HEK293 (cell line): ENCODE measurements at regions not wholly inside any gene's neighbourhood (a gene's known extent, or its start where the extent isn't known, plus 50 kb on each side); places are given as distances from the start of the nearest gene placed in this dataset.

Experiments
- CTCF ChIA-PET: fragments of 350-600 bp; formaldehyde crosslinking; extraction: SDS; loops from one replicate; lab custom pipeline; 2021; ENCODE audit warnings: antibody characterized with exemption; lab: Yijun Ruan, JAX
- POLR2A ChIA-PET: fragments of 300-600 bp; formaldehyde crosslinking; extraction: SDS; loops from one replicate; lab custom pipeline; 2020; ENCODE audit warnings: antibody characterized with exemption, inconsistent platforms; lab: Yijun Ruan, JAX
- H3K27ac ChIP-seq: fragments of 200-500 bp; sonication (Bioruptor generic); 2 replicates; pipeline ENCODE4 v1.5.1; 2014; ENCODE audit warnings: low read depth, low read length, control low read depth, inconsistent platforms; ENCODE audit errors: extremely low read depth
- H3K36me3 ChIP-seq, 2 experiments: fragments of 200-500 bp in 1 of 2; sonication (Bioruptor generic) in 1 of 2; 1 replicate in 1 of 2; 2 replicates in 1 of 2; pipeline ENCODE4 v1.5.1; 2014 to 2017; ENCODE audit warnings: inconsistent platforms in 2 of 2, low read length in 2 of 2; ENCODE audit not compliant: control insufficient read depth in 2 of 2, insufficient read depth in 1 of 2
- H3K4me1 ChIP-seq: fragments of 200-500 bp; sonication (Bioruptor generic); 2 replicates; pipeline ENCODE4 v1.5.1; 2014; ENCODE audit warnings: mild to moderate bottlenecking, low read length, inconsistent platforms; ENCODE audit not compliant: control insufficient read depth, insufficient read depth
- H3K4me3 ChIP-seq: 2 replicates; pipeline ENCODE4 v1.5.1; 2011; ENCODE audit warnings: low read depth, mild to moderate bottlenecking, control low read depth, low read length, moderate library complexity
- H3K9me3 ChIP-seq: fragments of 200-500 bp; sonication (Bioruptor generic); 2 replicates; pipeline ENCODE4 v1.5.1; 2014; ENCODE audit warnings: low read depth, low read length, inconsistent platforms; ENCODE audit not compliant: control insufficient read depth, insufficient read depth
- BCL11A ChIP-seq: fragments of 450-650 bp; formaldehyde crosslinking; IDR thresholded peaks from 2 replicates; pipeline ENCODE4 v1.5.1; 2016; ENCODE audit warnings: low read depth, missing biosample characterization, missing genetic modification characterization
- KLF16 ChIP-seq: fragments of 450-650 bp; formaldehyde crosslinking; IDR thresholded peaks from 2 replicates; pipeline ENCODE4 v1.5.1; 2017; ENCODE audit warnings: missing biosample characterization, missing genetic modification characterization
- SCRT1 ChIP-seq: fragments of 450-650 bp; formaldehyde crosslinking; IDR thresholded peaks from 2 replicates; pipeline ENCODE4 v1.5.1; 2016; ENCODE audit warnings: missing biosample characterization, missing genetic modification characterization, borderline replicate concordance
- SCRT2 ChIP-seq: fragments of 450-650 bp; formaldehyde crosslinking; IDR thresholded peaks from 2 replicates; pipeline ENCODE4 v1.5.1; 2016; ENCODE audit warnings: missing biosample characterization, missing genetic modification characterization
- TRIM28 ChIP-seq: IDR thresholded peaks from 2 replicates; pipeline ENCODE4 v1.6.1; 2011; ENCODE audit warnings: low read length, control low read depth, borderline replicate concordance
- ZBTB48 ChIP-seq: fragments of 450-650 bp; formaldehyde crosslinking; IDR thresholded peaks from 2 replicates; pipeline ENCODE4 v1.5.1; 2016; ENCODE audit warnings: missing biosample characterization, missing genetic modification characterization
- ZBTB8A ChIP-seq: fragments of 450-650 bp; formaldehyde crosslinking; IDR thresholded peaks from 2 replicates; pipeline ENCODE4 v1.5.1; 2016; ENCODE audit warnings: missing biosample characterization, missing genetic modification characterization
- ZFP3 ChIP-seq: fragments of 450-650 bp; formaldehyde crosslinking; IDR thresholded peaks from 2 replicates; pipeline ENCODE4 v1.5.1; 2016; ENCODE audit warnings: low read depth, missing biosample characterization, missing genetic modification characterization
- ZNF10 ChIP-seq: fragments of 450-650 bp; formaldehyde crosslinking; IDR thresholded peaks from 2 replicates; pipeline ENCODE4 v1.5.1; 2017; ENCODE audit warnings: missing biosample characterization, missing genetic modification characterization
- ZNF175 ChIP-seq: fragments of 450-650 bp; formaldehyde crosslinking; IDR thresholded peaks from 2 replicates; pipeline ENCODE4 v1.5.1; 2016; ENCODE audit warnings: missing biosample characterization, missing genetic modification characterization
- ZNF23 ChIP-seq: fragments of 450-650 bp; formaldehyde crosslinking; IDR thresholded peaks from 2 replicates; pipeline ENCODE4 v1.5.1; 2016; ENCODE audit warnings: missing biosample characterization, missing genetic modification characterization, borderline replicate concordance
- ZNF239 ChIP-seq: fragments of 450-650 bp; formaldehyde crosslinking; IDR thresholded peaks from 2 replicates; pipeline ENCODE4 v1.5.1; 2016; ENCODE audit warnings: missing biosample characterization, missing genetic modification characterization
- ZNF266 ChIP-seq: fragments of 450-650 bp; formaldehyde crosslinking; IDR thresholded peaks from 2 replicates; pipeline ENCODE4 v1.5.1; 2016; ENCODE audit warnings: missing biosample characterization, missing genetic modification characterization, low read depth
- ZNF274 ChIP-seq, 2 experiments: fragments of 200-500 bp in 1 of 2; fragments of 450-650 bp in 1 of 2; sonication (Bioruptor generic) in 1 of 2; formaldehyde crosslinking in 1 of 2; IDR thresholded peaks; 2 replicates each; pipeline versions ENCODE4 v1.5.1 to v1.6.1; 2014 to 2016; ENCODE audit warnings: borderline replicate concordance in 1 of 2, inconsistent platforms in 1 of 2, low read length in 1 of 2, missing biosample characterization in 1 of 2, missing genetic modification characterization in 1 of 2
- ZNF37A ChIP-seq: fragments of 450-650 bp; IDR thresholded peaks from 2 replicates; pipeline ENCODE4 v1.5.1; 2018; ENCODE audit warnings: missing biosample characterization, missing genetic modification characterization
- ZNF560 ChIP-seq: fragments of 450-650 bp; formaldehyde crosslinking; IDR thresholded peaks from 2 replicates; pipeline ENCODE4 v1.5.1; 2017; ENCODE audit warnings: missing biosample characterization, missing genetic modification characterization, borderline replicate concordance
- ZNF585B ChIP-seq: fragments of 450-650 bp; formaldehyde crosslinking; IDR thresholded peaks from 2 replicates; pipeline ENCODE4 v1.5.1; 2016; ENCODE audit warnings: missing biosample characterization, missing genetic modification characterization
- ZNF626 ChIP-seq: fragments of 450-650 bp; sonication (Bioruptor Pico); formaldehyde crosslinking; IDR thresholded peaks from 2 replicates; pipeline ENCODE4 v1.5.1; 2018; ENCODE audit warnings: missing biosample characterization, missing genetic modification characterization, inconsistent platforms
- ZNF658 ChIP-seq: fragments of 450-650 bp; formaldehyde crosslinking; IDR thresholded peaks from 2 replicates; pipeline ENCODE4; 2016; ENCODE audit warnings: missing biosample characterization, missing genetic modification characterization
- ZNF664 ChIP-seq: fragments of 450-650 bp; formaldehyde crosslinking; IDR thresholded peaks from 2 replicates; pipeline ENCODE4 v1.5.1; 2016; ENCODE audit warnings: missing biosample characterization, missing genetic modification characterization
- ZNF670 ChIP-seq: fragments of 450-650 bp; formaldehyde crosslinking; IDR thresholded peaks from 2 replicates; pipeline ENCODE4 v1.5.1; 2016; ENCODE audit warnings: missing biosample characterization, missing genetic modification characterization, low read depth
- ZNF843 ChIP-seq: fragments of 450-650 bp; formaldehyde crosslinking; IDR thresholded peaks from 2 replicates; pipeline ENCODE4 v1.5.1; 2016; ENCODE audit warnings: missing biosample characterization, missing genetic modification characterization
- ZSCAN16 ChIP-seq: fragments of 450-650 bp; formaldehyde crosslinking; IDR thresholded peaks from 2 replicates; pipeline ENCODE4 v1.5.1; 2016; ENCODE audit warnings: missing biosample characterization, missing genetic modification characterization
- ZSCAN23 ChIP-seq: fragments of 450-650 bp; formaldehyde crosslinking; IDR thresholded peaks from 2 replicates; pipeline ENCODE4 v1.5.1; 2016; ENCODE audit warnings: missing biosample characterization, missing genetic modification characterization
- ZSCAN30 ChIP-seq: fragments of 450-650 bp; IDR thresholded peaks from 2 replicates; pipeline ENCODE4 v1.5.1; 2018; ENCODE audit warnings: missing biosample characterization, mild to moderate bottlenecking, missing genetic modification characterization, moderate library complexity
- TF ChIP-seq, protein P1 (sequence below): fragments of 450-650 bp; formaldehyde crosslinking; optimal IDR thresholded peaks from 2 replicates; pipeline ENCODE3; 2016; ENCODE audit warnings: missing biosample characterization, mild to moderate bottlenecking, missing genetic modification characterization
- TF ChIP-seq, protein P2 (sequence below): fragments of 450-650 bp; formaldehyde crosslinking; IDR thresholded peaks from 2 replicates; pipeline ENCODE4 v1.5.1; 2016; ENCODE audit warnings: missing biosample characterization, missing genetic modification characterization
- TF ChIP-seq, protein P3 (sequence below): fragments of 450-650 bp; formaldehyde crosslinking; conservative IDR thresholded peaks from 2 replicates; pipeline ENCODE4 v1.5.1; 2016; ENCODE audit warnings: low read depth, missing biosample characterization, missing genetic modification characterization
- TF ChIP-seq, protein P4 (sequence below): IDR thresholded peaks from 2 replicates; pipeline ENCODE4 v1.6.1; 2011; ENCODE audit warnings: mild to moderate bottlenecking, low read depth, low read length, borderline replicate concordance

DNA sequence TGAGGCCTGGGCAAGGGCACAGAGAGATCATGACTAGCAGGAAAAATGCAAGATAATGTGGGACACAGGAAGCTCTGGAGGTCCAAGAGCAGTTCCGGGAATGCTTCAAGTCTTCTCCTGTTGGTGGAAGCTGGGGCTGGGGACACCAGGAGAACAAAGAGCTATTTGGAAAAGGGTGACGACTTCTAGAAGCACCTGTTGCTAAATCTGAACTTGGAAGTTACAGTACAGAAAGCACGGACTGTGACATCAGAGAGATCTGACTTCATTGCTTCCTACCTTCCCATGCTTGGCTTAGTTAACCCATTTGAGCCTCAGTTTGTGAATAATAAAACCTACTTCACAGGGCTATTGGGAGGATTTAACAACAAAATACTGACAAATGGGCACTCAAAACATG, 52.7 kb upstream of the NEO1 start:
- H3K36me3 ChIP-seq = no peaks in the 10 kb centered on the region
- peaks cover 14% of the 10 kb centered on the region for H3K4me1 ChIP-seq
- ChIA-PET POLR2A (no interaction called here), CTCF (no interaction called here)
- H3K27ac ChIP-seq = no peak overlapping the region
- H3K4me3 ChIP-seq = no peak overlapping the region
- no peak for TF ChIP-seq BCL11A (tag by site-specific recombination)
- TF ChIP-seq ZSCAN16 (tag by site-specific recombination) = no peak
- no peak for TF ChIP-seq ZNF585B (tag by site-specific recombination)
- no peak for TF ChIP-seq ZNF239
- TF ChIP-seq ZNF670 (tag by site-specific recombination) = no peak
- TF ChIP-seq SCRT2 (tag by site-specific recombination) = peak; percentile 83
- no peak for TF ChIP-seq ZNF23 (tag by site-specific recombination)
- TF ChIP-seq, protein P1, sequence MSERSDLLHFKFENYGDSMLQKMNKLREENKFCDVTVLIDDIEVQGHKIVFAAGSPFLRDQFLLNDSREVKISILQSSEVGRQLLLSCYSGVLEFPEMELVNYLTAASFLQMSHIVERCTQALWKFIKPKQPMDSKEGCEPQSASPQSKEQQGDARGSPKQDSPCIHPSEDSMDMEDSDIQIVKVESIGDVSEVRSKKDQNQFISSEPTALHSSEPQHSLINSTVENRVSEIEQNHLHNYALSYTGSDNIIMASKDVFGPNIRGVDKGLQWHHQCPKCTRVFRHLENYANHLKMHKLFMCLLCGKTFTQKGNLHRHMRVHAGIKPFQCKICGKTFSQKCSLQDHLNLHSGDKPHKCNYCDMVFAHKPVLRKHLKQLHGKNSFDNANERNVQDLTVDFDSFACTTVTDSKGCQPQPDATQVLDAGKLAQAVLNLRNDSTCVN = no peak
- no peak for TF ChIP-seq ZNF37A
- TF ChIP-seq SCRT1 = peak; percentile 62; the same call in 1 of the 2 replicates
- no peak for TF ChIP-seq ZNF274 (IDR thresholded peaks at IDR 0.05; ENCODE audit: low read length)
- TF ChIP-seq ZNF274 (tag by site-specific recombination; IDR thresholded peaks at IDR 0.05; ENCODE audit: borderline replicate concordance) = no peak
- no peak for TF ChIP-seq ZNF10 (tag by site-specific recombination)
- TF ChIP-seq ZNF626 (tag by site-specific recombination) = no peak
- TF ChIP-seq, protein P2, sequence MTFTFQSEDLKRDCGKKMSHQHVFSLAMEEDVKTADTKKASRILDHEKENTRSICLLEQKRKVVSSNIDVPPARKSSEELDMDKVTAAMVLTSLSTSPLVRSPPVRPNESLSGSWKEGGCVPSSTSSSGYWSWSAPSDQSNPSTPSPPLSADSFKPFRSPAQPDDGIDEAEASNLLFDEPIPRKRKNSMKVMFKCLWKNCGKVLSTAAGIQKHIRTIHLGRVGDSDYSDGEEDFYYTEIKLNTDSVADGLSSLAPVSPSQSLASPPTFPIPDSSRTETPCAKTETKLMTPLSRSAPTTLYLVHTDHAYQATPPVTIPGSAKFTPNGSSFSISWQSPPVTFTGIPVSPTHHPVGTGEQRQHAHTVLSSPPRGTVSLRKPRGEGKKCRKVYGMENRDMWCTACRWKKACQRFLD (tag by site-specific recombination) = no peak
- no peak for TF ChIP-seq ZBTB48
- TF ChIP-seq ZFP3 = no peak
- TF ChIP-seq, all 188 proteins: peak for 2
- no peaks in the 10 kb centered on the region for H3K9me3 ChIP-seq

DNA sequence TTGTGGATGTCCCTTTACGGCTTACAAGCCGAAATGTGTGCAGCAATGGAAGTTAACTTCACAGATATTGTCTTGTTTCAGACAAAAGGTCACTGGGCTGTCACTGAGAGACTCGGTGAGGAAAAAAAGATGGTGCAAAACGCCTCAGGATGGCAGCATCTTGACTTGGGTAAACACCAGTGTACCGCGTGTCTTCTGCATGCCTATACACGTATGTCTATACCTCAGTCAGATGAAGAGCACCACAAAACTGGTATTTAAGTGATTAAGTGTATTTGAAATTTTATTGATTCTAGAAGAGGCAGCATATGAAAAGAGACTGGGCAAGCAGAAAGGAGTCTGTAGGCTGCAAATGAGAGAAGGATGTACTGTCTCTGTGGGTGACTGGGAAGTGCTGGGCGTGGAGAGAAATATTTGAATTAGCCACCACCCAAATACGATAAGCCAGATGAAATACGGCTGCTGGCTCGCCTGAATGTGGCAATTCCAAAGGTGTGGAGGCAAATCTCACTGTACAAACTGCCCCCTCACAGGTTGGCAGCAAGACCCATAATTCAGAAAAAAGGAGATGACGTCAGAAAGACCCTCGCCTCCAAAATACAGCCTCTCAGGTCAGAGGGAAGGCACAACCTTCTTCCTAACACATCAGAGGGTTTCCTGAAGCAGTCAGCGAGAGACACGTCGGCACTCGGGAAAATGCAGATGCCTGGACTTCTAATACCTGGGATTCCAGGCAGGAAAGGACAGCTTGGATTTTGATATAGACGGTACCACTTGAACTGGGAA, 53.4 kb upstream of the NEO1 start:
- POLR2A ChIA-PET = no interaction called here
- Histone ChIP-seq H3K9me3 (no peaks in the 10 kb centered on the region), H3K4me3 (no peak overlapping the region), H3K4me1 (peaks cover 18% of the 10 kb centered on the region), H3K27ac (no peak overlapping the region), H3K36me3 (no peaks in the 10 kb centered on the region)
- CTCF ChIA-PET = interaction anchor here (0.6 kb wide), 1 partner anchor 37 kb away, joined by 3 read pairs; no protein-coding TSS in a partner anchor
- TF ChIP-seq, protein P3, sequence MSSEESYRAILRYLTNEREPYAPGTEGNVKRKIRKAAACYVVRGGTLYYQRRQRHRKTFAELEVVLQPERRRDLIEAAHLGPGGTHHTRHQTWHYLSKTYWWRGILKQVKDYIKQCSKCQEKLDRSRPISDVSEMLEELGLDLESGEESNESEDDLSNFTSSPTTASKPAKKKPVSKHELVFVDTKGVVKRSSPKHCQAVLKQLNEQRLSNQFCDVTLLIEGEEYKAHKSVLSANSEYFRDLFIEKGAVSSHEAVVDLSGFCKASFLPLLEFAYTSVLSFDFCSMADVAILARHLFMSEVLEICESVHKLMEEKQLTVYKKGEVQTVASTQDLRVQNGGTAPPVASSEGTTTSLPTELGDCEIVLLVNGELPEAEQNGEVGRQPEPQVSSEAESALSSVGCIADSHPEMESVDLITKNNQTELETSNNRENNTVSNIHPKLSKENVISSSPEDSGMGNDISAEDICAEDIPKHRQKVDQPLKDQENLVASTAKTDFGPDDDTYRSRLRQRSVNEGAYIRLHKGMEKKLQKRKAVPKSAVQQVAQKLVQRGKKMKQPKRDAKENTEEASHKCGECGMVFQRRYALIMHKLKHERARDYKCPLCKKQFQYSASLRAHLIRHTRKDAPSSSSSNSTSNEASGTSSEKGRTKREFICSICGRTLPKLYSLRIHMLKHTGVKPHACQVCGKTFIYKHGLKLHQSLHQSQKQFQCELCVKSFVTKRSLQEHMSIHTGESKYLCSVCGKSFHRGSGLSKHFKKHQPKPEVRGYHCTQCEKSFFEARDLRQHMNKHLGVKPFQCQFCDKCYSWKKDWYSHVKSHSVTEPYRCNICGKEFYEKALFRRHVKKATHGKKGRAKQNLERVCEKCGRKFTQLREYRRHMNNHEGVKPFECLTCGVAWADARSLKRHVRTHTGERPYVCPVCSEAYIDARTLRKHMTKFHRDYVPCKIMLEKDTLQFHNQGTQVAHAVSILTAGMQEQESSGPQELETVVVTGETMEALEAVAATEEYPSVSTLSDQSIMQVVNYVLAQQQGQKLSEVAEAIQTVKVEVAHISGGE (tag by site-specific recombination) = no peak
- TF ChIP-seq ZSCAN30 = no peak
- no peak for TF ChIP-seq TRIM28
- no peak for TF ChIP-seq ZBTB8A (tag by site-specific recombination)
- TF ChIP-seq KLF16 = no peak
- TF ChIP-seq, protein P4, sequence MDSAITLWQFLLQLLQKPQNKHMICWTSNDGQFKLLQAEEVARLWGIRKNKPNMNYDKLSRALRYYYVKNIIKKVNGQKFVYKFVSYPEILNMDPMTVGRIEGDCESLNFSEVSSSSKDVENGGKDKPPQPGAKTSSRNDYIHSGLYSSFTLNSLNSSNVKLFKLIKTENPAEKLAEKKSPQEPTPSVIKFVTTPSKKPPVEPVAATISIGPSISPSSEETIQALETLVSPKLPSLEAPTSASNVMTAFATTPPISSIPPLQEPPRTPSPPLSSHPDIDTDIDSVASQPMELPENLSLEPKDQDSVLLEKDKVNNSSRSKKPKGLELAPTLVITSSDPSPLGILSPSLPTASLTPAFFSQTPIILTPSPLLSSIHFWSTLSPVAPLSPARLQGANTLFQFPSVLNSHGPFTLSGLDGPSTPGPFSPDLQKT = no peak
- TF ChIP-seq ZNF843 = no peak
- no peak for TF ChIP-seq ZNF266 (tag by site-specific recombination)
- no peak for TF ChIP-seq ZNF560 (tag by site-specific recombination)
- TF ChIP-seq ZSCAN23 (tag by site-specific recombination) = no peak
- TF ChIP-seq ZNF664 (tag by site-specific recombination) = no peak
- TF ChIP-seq ZNF658 (tag by site-specific recombination) = no peak
- no peak for TF ChIP-seq ZNF175 (tag by site-specific recombination)
